ENCODE measurements at regions not wholly inside any gene's neighbourhood (a gene's known extent, or its start where the extent isn't known, plus 50 kb on each side); places are given as distances from the start of the nearest gene placed in this dataset.

DNA sequence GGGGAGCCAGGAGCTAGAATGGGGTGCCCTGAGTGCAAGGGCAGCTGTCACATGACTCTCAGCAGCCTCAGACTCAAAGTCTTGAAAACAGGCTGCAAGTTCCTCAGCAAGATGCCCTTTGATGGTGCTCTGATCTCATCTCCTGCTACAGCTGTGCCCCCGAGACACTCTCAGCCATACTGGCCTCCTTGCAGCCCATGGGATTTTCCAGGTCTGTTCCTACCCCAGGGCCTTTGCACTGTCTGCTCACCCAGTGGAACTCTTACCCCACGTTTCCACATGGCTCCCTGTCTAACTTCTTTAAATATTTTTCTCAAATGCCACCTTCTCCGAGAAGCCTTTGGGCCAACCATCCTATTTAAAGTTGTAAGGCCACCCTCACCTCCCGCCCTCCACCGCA, 146.9 kb downstream of the C16orf95 start:
- no peak for DNase-seq

DNA sequence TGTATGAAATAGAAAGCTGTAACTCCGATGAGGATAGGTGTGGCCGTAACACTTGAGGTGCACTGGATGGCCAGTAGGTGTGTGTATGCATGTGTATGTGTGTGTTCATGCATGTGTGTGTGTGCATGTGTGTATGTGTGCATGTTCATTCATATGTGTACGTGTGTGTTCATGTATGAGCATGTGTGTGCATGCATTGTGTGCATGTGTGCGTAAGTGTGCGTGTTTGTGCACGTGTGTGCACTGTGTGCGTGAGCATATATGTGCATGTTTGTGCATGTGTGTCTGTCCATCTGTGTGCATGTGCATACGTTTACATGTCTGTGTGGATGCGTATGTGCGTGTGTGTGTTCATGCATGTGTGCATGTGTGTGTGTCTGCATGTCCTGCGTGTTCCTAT, 145.5 kb downstream of the C16orf95 start:
- no peak for DNase-seq

DNA sequence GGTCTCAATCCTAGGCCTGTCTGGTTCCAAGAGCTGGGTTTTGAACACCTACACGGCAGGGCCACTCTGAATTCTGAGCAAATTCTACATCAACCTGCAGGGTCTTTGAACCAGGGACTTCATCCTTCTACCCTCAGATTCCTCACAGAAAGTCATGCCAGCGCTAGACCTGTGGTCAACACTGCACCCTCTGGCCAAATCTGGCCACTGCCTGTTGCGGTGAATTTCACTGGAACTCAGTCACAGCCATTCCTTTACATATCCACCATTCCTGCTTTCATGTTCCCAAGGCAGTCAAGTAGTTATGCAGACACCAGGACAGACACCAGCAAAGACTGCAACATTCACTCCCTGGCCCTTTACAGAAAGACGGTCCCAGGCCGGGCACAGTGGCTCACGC, 144.6 kb downstream of the C16orf95 start:
- DNase-seq = no peak

DNA sequence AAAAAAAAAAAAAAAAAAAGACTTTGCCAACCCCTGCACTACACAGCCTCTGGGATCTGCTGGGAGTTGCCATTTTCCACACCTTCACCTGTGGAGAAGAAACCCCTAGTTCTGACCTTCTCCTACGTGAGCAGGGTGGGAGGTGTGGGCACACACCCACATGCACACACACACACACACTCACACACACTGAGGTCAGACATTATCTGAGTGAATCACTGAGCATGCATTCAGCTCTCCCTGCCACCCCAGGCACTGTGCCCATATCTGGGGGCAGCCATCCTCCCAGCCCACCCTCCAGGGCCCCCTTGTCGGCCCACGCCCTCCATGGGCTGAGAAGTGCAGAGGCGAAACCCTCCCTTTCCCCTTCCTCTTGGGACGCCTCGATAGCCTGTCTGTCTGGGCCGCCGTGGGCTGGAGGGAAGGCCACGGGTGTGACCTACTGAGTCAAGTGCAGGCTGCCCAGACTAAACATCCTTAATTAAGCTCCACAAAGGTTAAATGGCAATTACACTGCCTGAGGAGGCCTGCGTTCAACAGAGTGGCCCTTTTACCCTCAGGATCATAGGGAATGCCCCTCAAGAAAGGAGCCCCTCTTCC, 143.8 kb downstream of the C16orf95 start:
- no peak for DNase-seq

DNA sequence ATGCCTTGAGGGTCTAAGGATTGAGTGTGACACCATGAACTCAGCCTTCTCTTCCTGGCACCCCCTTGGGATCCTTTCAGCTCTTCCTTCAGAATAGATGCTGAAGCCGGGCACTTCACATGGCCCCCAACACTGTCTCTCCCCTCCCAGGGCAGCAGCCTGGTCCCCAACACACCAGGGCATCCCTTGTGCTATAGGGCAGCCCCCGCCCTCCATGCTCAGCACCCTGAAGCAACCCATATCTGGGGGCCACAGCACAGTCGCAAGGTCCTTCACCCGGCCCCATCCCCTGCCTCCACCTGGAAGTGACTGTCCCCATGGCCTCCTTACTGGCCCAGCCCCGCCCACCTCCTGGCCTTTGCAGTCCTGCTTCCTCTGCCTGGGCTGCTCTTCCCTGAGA, 143.1 kb downstream of the C16orf95 start:
- DNase-seq = no peak

DNA sequence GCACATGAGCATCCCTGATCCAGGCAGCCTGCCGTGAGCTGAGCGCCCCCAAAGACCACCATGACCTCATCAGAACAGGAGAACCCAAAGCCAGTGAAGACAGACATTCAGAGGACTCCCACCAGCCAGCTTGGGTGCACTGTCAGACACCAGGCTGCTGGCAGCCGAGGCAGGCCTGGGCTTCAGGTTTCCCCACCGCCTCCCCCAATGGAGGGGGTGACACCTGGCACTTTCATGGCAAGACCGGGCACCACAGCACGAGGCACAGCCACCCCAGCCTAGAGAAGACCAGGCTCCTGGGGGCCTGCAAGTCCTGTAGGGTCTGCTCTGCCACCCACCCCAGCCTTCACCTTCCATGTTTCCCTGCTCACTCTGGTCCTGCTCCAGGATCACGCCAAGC, 140.5 kb downstream of the C16orf95 start:
- no peak for DNase-seq

DNA sequence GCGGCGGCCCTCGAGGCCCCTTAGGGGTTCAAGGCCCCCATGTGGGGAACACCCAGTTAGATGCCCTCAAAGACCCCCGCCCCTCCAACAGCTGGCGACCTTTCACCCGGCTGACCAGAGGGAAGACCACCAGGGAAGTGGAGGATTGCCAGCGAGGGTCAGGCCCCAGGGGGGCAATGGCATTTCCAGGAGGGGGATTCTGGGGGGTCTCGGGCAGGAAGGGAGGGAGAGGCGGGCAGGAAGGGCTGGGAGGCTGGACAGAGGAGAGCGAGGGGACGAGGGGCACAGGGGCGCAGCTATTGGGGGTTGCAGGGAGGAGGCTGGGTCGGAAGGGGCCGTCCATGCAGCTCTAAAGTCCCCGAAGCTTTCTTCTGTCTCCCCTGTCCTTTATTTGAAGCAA, 139.5 kb downstream of the C16orf95 start:
- DNase-seq = no peak

DNA sequence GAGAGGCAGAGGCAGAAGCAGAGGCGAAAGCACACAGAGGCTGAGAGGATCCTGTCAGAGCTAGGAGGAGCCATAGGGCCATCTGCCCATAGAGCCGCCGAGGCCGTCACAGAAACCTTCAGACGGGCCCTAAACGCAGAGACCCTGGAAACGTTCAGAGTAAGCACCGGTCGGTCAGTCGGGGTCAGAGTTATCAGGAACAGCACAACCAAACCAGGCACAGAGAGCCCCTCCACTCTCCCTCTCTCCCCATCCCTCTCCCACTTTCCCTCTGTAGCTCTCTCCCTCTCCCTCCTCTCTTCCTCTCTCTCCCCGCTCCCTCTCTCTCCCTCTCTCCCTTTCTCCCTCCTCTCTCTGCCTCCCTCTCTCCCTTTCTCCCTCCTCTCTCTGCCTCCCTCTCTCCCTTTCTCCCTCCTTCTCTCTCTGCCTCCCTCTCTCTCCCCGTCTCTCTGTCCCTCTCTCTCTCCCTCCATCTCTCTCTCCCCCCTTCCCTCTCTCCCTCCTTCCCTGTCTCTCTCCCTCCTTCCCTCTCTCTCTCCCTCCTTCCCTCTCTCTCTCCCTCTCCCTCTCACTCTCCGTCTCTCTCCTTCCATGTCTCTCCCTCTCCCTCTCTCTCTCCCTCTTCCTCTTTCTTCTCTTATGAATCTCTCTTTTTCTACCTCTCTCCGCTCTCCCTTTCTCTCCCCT, 138.9 kb downstream of the C16orf95 start:
- no peak for DNase-seq

DNA sequence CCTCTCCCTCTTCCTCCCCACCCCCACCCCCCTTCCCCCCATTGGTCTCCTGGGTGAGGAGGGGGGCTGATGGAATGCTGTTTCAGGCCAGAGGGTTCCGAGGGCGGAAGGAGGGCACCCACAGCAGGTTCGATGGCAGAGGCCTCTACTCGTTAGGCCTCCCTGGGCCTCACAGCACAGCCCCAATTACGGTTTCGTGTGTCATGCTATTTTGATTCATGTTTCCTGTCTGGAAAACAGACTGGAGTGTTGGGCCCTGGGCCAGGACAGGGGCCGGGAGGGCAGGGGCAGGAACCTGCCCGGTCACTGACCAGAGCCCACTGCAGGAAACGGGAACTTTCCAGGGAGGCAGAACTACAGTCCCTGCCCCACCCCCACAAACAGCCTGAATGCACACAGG, 138.2 kb downstream of the C16orf95 start:
- DNase-seq = no peak

DNA sequence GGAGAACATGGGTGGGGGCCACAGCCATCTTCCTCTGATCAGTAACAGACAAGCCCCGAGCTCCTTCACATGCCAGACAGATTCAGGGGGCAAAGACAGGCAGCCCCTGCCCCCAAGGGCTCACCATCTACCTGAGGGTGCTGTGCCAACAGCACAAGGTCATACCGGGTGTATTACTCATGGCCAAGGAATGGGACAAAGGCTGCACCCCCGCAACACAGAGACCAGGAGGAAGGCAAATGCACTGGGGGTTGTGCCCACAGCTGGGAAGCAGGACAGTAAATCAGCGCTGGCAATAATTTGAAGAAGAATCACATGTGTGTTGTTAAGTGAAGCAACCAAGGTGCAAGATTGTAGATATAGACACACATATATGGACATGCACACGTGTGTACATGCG, 137.1 kb downstream of the C16orf95 start:
- no peak for DNase-seq

DNA sequence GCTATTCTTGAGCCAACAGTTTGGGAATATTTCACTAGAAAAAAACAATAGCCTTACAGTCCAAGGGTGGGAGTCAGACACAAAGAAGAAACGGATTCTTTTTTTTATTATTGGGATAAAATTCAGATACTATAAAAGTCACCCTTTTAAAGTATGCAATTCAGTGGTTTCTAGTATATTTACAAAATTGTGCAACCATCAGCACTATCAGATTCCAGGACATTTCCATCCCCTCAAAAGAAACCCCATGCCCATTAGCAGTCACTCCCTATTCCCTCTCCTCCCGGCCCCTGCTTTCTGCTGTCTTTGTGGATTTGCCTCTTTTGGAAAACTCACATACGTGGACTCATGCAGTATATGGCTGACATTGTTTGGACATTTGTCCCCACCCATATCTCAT, 134.4 kb downstream of the C16orf95 start:
- no peak for DNase-seq

DNA sequence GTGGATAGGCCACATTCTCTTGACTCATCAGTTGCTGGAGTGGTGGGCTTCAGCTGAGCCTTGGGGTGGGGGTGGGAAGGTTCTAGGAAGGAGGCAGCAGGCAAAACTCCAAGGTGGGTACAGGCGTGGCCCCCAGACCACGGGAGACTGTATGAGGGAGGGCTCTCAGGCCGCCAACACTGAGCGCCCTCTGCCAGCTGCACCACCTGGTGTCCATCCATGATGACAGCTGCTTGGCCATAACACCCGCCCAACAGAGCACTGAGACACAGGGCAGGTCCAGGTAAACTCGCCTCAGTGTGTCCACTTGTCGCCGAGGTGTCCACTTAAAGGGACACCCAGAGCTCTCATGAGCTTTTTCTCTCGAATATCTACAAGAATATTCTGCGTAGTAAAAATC, 133.5 kb downstream of the C16orf95 start:
- DNase-seq = no peak

DNA sequence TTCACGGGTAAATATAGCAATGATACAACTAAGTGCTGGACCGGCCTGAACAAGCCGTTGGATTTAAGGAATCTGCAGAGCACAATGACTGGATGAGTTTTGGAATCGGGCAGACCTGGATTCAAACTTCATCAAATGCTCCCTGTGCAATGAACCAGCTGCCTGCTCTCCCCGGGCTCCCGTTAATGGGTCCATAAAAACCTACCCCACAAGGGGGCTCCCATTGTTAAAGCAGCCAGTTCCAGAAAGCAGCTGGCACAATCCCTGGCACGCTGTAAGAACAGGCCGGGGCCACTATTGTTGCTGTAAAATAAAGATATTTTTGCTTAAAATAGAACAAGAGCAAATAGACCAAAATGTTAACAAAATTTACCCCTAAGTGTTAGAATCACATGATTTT, 131.9 kb downstream of the C16orf95 start:
- no peak for DNase-seq

DNA sequence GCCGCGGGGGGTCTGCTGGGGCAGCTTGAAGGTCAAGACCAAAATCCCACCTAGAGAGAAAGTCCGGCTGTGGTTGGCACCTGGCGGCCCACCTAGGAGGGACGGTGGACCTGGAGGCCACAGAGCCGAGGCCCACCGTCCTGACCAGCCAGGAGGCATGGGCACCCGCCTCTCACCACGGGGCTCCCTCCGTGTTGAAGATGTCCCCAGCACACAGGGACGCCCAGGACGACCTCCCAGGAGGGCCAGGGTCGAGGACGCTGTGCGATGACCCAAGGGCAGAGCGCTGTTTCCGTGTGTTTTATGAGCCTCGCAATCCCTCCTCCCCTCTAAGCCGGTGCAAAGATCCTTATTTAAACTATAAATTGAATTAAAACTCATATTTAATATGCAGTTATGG, 131.2 kb downstream of the C16orf95 start:
- no peak for DNase-seq

DNA sequence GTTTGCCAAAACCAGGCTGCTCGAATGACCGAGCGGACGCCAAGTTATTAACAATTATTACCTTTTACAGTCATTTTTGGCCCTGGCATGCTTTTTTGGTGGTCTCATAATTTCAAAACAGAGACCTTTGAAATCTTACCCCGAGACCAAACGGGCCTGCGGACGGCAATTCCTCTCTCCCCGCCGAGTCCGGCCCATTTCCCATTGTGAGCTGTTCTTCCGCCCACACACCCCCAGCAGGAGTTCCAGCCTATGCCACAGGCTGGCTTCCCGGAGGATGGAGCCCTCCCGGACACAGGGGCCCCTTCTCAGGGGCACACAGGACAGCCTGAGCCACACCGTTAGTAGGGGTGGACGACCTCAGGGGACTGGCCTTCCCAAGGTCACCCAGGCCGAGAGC, 130.7 kb downstream of the C16orf95 start:
- DNase-seq = no peak

DNA sequence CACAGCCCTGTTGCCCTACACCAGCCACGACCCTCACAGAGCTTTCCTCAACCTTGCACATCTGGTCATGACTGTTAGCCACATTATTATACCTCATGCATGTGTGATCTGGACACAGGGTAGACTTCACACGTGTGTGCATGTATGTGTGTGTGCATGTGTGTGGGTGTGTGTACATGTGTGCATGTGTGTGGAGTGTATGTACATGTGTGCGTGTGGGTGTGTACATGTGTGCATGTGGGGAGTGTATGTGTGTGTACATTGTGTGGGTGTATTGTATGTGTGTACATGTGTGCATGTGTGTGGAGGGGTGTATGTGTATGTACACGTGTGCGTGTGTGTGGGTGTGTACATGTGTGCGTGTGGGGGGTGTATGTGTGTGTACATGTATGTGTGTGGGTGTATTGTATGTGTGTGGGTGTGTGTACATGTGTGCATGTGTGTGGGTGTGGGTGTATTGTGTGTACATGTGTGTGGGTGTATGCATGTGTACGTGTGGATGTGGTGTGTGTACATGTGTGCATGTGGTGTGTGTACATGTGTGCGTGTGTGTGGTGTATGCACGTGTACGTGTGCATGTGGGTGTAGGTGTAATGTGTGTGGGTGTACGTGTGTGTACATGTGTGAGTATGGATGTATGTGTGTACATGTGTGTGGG, 130.2 kb downstream of the C16orf95 start:
- no peak for DNase-seq

DNA sequence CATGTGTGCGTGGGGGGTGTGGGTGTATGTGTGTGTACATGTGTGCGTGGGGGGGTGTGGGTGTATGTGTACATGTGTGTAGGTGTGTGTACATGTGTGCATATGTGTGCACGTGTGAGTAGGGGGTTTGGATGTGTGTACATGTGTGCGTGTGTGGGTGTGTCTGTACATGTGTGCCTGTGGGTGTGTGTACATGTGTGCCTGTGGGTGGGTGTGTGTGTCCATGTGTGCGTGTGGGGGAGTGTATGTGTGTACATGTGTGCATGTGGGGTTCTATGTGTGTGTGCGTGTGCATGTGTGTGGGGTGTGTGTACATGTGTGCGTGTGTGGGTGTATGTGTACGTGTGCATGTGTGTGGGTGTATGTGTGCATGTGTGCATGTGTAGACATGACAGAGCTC, 129.1 kb downstream of the C16orf95 start:
- DNase-seq = no peak

DNA sequence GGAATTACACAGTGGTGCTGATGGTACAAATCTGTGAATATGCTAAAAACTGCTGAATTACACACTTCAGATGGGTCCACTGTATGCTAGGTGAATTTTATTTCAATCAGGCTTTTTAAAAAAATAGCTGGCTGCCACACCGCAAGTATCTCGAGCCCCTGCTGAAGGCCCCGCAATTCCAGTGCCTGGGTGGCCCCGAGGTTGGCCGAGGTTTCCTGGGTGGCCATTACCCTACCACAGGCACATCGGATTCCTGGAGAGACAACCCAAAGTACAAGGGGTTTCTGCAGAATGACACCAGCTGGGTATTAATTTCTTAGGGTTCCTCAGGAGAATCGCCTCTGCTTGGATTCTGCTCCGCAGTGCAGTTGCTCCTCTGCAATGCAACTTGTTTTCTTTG, 127.8 kb downstream of the C16orf95 start:
- DNase-seq = no peak

DNA sequence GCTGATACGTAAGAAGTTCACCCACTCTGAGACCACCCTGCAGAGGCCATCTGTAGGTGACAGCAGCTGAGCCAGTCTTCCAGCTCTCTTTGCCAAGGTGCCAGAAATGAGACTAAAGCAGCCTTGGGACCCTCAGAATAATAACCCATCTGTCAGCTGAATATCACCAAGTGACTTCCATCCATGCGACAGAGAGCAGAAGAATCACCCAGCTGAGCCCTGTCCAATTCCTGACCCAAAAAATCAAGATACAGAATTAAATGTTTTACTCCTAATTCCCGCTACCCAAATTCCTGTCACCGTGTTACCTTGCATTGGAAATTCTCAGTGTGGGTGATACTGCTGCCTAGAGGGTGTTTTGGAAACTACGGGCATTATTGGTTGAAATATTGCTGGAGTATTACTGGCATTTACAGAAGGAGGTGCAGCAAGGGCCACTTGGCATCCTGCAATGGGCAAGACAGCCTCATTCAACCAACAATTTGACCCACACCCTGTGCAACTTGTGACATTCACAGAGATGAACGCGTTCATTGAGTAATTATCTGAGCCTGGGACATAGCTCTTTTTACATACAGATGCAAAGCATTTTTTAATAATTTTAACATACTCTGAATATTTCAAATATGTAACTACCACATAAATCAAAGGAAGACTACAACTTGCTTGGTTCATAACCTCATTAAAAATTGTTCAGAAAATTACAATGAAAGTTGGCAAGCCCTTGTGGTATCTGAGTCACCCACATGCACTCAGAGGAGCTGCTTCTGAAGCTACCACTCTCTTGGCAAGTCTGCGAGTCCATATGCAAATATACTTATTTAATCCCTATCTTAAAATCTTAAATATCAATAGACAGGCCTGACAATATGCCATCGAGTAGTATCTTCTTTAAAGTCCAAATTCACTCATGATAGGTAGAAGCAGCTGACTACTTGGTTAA, 126.6 kb downstream of the C16orf95 start:
- DNase-seq = no peak

DNA sequence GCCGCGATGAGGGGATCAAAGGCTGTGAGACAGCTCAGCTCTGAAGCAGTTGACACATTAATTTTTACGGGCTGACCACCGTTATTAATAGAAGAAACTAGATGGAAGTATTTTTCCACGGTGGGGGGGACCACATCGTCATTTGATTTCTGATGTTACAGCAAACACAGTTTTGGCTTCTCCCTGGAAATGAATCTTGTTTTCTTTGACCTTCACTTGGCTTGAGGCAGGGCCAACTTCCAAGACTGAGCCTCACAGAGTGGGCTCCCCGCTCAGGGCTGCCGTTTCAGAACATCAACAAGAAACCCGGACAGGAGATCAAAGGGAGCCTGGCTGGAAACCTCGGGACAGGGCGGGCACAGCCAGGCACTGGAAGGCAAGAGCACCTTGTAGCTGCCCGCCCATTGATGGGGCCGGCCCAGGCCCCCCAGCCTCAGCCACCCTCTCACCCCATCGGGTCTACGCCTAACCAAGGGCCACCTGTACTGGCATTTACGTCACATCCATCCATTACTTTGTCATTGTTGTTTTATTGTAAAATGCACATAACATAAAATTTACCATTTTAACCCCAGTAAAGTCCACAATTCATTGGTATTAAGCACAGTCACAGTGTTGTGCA, 124.6 kb downstream of the C16orf95 start:
- DNase-seq = no peak

DNA sequence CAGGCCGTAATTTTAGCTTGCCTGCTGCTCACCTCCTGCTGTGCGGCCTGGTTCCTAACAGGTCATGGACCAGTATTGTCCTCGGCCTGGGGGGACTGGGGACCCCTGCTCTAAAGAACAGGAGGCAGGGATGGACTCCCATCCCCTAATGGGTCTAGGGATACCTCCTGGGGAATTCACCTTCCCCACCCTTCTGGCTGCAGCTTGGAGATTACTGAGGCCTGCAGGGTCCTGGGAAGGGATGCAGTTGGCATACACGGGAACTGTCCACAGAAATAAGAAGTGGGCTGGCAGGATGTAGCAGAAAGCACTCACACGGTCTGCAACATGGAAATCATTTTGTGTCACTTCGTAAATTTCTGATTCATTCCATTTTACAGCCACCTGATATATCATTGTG, 123.0 kb downstream of the C16orf95 start:
- DNase-seq = no peak

DNA sequence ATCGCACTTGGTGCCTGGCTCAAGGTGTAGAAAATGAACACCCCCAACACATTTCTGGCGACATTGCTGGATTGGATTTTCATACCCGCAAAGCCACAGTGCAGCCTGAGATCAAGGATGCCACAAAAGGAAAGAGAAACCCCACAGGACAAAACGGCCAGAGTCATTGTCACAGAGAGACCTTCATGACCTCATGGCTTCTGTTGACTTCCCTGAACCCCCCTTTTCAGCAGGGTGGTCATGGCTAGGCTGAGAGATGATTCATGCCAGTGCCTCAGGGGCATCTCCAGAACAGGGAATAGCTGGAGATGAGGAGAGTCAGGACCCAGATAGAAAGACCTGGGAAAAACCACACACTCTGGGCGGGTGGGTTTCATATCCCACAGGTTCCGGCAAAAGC, 122.0 kb downstream of the C16orf95 start:
- no peak for DNase-seq

DNA sequence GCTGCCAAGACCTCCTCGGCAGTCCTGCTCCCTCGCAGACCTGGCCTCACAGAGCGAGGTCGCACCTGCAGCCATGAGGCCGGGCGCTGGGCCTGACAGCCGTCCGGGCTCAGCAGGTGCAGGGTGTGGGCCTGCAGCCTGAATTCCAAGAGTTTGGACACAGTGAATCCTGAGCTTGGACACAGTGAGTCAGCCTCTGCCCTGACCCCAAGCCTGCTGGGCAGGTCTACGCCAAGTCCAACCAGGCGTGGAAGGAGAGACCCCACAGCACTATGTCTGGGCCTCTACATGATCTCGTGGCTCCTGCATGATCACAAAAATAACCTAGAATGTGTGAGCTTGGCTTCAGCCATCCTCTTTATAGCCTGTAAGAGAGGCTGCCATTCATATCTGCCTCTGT, 121.0 kb downstream of the C16orf95 start:
- DNase-seq = no peak
